DND-41 (cell line): ENCODE measurements at regions not wholly inside any gene's neighbourhood (a gene's known extent, or its start where the extent isn't known, plus 50 kb on each side); places are given as distances from the start of the nearest gene placed in this dataset.

Experiments
- EZH2 ChIP-seq: IDR thresholded peaks from 3 replicates; pipeline ENCODE4 v1.6.1; 2012; ENCODE audit warnings: borderline replicate concordance, low read depth, mild to moderate bottlenecking, moderate library complexity, low read length, inconsistent platforms; ENCODE audit not compliant: severe bottlenecking
- TF ChIP-seq, protein P1 (sequence below): IDR thresholded peaks from 2 replicates; pipeline ENCODE4 v1.5.1; 2012; ENCODE audit warnings: borderline replicate concordance, low read length, moderate library complexity, mild to moderate bottlenecking; ENCODE audit not compliant: poor library complexity, severe bottlenecking; ENCODE audit errors: extremely low read depth

DNA sequence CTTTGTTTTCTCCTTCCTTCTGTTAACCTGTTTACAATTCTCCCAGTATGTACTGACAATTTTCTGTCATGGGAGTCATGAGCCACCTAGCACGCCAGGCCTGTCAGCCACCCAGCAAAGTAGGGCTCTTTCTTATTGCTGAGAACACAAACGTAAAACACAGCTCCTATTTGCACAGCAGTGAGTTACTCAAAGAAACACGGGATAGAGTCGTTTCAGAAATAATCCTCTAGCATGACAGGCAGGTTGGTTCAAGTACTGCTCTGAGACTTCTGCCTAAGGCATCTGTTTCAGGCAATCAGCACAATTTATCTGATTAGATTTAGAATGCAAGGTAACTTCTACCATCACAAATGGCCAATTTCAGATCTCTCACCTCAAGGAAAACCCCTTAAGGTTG, 88.8 kb downstream of the CD24 start:
- TF ChIP-seq, protein P1, sequence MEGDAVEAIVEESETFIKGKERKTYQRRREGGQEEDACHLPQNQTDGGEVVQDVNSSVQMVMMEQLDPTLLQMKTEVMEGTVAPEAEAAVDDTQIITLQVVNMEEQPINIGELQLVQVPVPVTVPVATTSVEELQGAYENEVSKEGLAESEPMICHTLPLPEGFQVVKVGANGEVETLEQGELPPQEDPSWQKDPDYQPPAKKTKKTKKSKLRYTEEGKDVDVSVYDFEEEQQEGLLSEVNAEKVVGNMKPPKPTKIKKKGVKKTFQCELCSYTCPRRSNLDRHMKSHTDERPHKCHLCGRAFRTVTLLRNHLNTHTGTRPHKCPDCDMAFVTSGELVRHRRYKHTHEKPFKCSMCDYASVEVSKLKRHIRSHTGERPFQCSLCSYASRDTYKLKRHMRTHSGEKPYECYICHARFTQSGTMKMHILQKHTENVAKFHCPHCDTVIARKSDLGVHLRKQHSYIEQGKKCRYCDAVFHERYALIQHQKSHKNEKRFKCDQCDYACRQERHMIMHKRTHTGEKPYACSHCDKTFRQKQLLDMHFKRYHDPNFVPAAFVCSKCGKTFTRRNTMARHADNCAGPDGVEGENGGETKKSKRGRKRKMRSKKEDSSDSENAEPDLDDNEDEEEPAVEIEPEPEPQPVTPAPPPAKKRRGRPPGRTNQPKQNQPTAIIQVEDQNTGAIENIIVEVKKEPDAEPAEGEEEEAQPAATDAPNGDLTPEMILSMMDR, result no peak
- no peak for TF ChIP-seq EZH2
